HEK293 (cell line): ENCODE measurements at regions not wholly inside any gene's neighbourhood (a gene's known extent, or its start where the extent isn't known, plus 50 kb on each side); places are given as distances from the start of the nearest gene placed in this dataset.

ENCODE experiments used
- CTCF ChIA-PET: fragments of 350-600 bp; formaldehyde crosslinking; extraction: SDS; loops from one replicate; lab custom pipeline; 2021; ENCODE audit warnings: antibody characterized with exemption; lab: Yijun Ruan, JAX
- POLR2A ChIA-PET: fragments of 300-600 bp; formaldehyde crosslinking; extraction: SDS; loops from one replicate; lab custom pipeline; 2020; ENCODE audit warnings: antibody characterized with exemption, inconsistent platforms; lab: Yijun Ruan, JAX
- H3K27ac ChIP-seq: fragments of 200-500 bp; sonication (Bioruptor generic); 2 replicates; pipeline ENCODE4 v1.5.1; 2014; ENCODE audit warnings: low read depth, low read length, control low read depth, inconsistent platforms; ENCODE audit errors: extremely low read depth
- H3K36me3 ChIP-seq, 2 experiments: fragments of 200-500 bp in 1 of 2; sonication (Bioruptor generic) in 1 of 2; 1 replicate in 1 of 2; 2 replicates in 1 of 2; pipeline ENCODE4 v1.5.1; 2014 to 2017; ENCODE audit warnings: inconsistent platforms in 2 of 2, low read length in 2 of 2; ENCODE audit not compliant: control insufficient read depth in 2 of 2, insufficient read depth in 1 of 2
- H3K4me1 ChIP-seq: fragments of 200-500 bp; sonication (Bioruptor generic); 2 replicates; pipeline ENCODE4 v1.5.1; 2014; ENCODE audit warnings: mild to moderate bottlenecking, low read length, inconsistent platforms; ENCODE audit not compliant: control insufficient read depth, insufficient read depth
- H3K4me3 ChIP-seq: 2 replicates; pipeline ENCODE4 v1.5.1; 2011; ENCODE audit warnings: low read depth, mild to moderate bottlenecking, control low read depth, low read length, moderate library complexity
- H3K9me3 ChIP-seq: fragments of 200-500 bp; sonication (Bioruptor generic); 2 replicates; pipeline ENCODE4 v1.5.1; 2014; ENCODE audit warnings: low read depth, low read length, inconsistent platforms; ENCODE audit not compliant: control insufficient read depth, insufficient read depth
- GFI1B ChIP-seq: fragments of 450-650 bp; formaldehyde crosslinking; IDR thresholded peaks from 2 replicates; pipeline ENCODE4 v1.5.1; 2016; ENCODE audit warnings: missing biosample characterization, missing genetic modification characterization
- GLI2 ChIP-seq: fragments of 450-650 bp; formaldehyde crosslinking; IDR thresholded peaks from 2 replicates; pipeline ENCODE4; 2017; ENCODE audit warnings: missing biosample characterization, missing genetic modification characterization, low read depth, borderline replicate concordance
- HOXC10 ChIP-seq: sonication (generic); formaldehyde crosslinking; IDR thresholded peaks from 2 replicates; pipeline ENCODE4 v1.8.1; 2023; ENCODE audit warnings: mild to moderate bottlenecking, missing genetic modification reagents
- PRDM6 ChIP-seq: fragments of 450-650 bp; formaldehyde crosslinking; IDR thresholded peaks from 2 replicates; pipeline ENCODE4 v1.5.1; 2017; ENCODE audit warnings: missing biosample characterization, missing genetic modification characterization
- REPIN1 ChIP-seq: fragments of 450-650 bp; formaldehyde crosslinking; IDR thresholded peaks from 2 replicates; pipeline ENCODE4 v1.5.1; 2017; ENCODE audit warnings: missing biosample characterization, missing genetic modification characterization, low read depth
- SALL2 ChIP-seq: fragments of 450-650 bp; formaldehyde crosslinking; IDR thresholded peaks from 2 replicates; pipeline ENCODE4 v1.5.0; 2017; ENCODE audit warnings: missing biosample characterization, mild to moderate bottlenecking, missing genetic modification characterization, borderline replicate concordance
- ZNF146 ChIP-seq: fragments of 450-650 bp; formaldehyde crosslinking; IDR thresholded peaks from 2 replicates; pipeline ENCODE4 v1.5.1; 2016; ENCODE audit warnings: missing biosample characterization, missing genetic modification characterization
- ZNF155 ChIP-seq: fragments of 450-650 bp; formaldehyde crosslinking; IDR thresholded peaks from 2 replicates; pipeline ENCODE4 v1.5.1; 2016; ENCODE audit warnings: missing biosample characterization, missing genetic modification characterization
- ZNF184 ChIP-seq: fragments of 450-650 bp; IDR thresholded peaks from 2 replicates; pipeline ENCODE4 v1.5.1; 2018; ENCODE audit warnings: missing biosample characterization, mild to moderate bottlenecking, missing genetic modification characterization
- ZNF26 ChIP-seq: fragments of 450-650 bp; formaldehyde crosslinking; IDR thresholded peaks from 2 replicates; pipeline ENCODE4 v1.5.1; 2016; ENCODE audit warnings: missing biosample characterization, missing genetic modification characterization
- ZNF274 ChIP-seq, 2 experiments: fragments of 200-500 bp in 1 of 2; fragments of 450-650 bp in 1 of 2; sonication (Bioruptor generic) in 1 of 2; formaldehyde crosslinking in 1 of 2; IDR thresholded peaks; 2 replicates each; pipeline versions ENCODE4 v1.5.1 to v1.6.1; 2014 to 2016; ENCODE audit warnings: borderline replicate concordance in 1 of 2, inconsistent platforms in 1 of 2, low read length in 1 of 2, missing biosample characterization in 1 of 2, missing genetic modification characterization in 1 of 2
- ZNF280C ChIP-seq: fragments of 450-650 bp; formaldehyde crosslinking; IDR thresholded peaks from 2 replicates; pipeline ENCODE4 v1.5.1; 2016; ENCODE audit warnings: missing biosample characterization, missing genetic modification characterization
- ZNF416 ChIP-seq: fragments of 450-650 bp; formaldehyde crosslinking; IDR thresholded peaks from 2 replicates; pipeline ENCODE4 v1.5.1; 2016; ENCODE audit warnings: missing biosample characterization, missing genetic modification characterization
- ZNF555 ChIP-seq: fragments of 450-650 bp; formaldehyde crosslinking; conservative IDR thresholded peaks from 2 replicates; pipeline ENCODE4 v1.5.1; 2017; ENCODE audit warnings: missing biosample characterization, mild to moderate bottlenecking, missing genetic modification characterization, inconsistent platforms
- ZNF600 ChIP-seq: fragments of 450-650 bp; formaldehyde crosslinking; IDR thresholded peaks from 2 replicates; pipeline ENCODE4 v1.5.1; 2016; ENCODE audit warnings: missing biosample characterization, missing genetic modification characterization
- ZNF624 ChIP-seq: fragments of 450-650 bp; formaldehyde crosslinking; IDR thresholded peaks from 2 replicates; pipeline ENCODE4 v1.5.1; 2017; ENCODE audit warnings: missing biosample characterization, missing genetic modification characterization
- ZNF645 ChIP-seq: fragments of 450-650 bp; formaldehyde crosslinking; IDR thresholded peaks from 2 replicates; pipeline ENCODE4; 2016; ENCODE audit warnings: missing biosample characterization, missing genetic modification characterization
- ZNF664 ChIP-seq: fragments of 450-650 bp; formaldehyde crosslinking; IDR thresholded peaks from 2 replicates; pipeline ENCODE4 v1.5.1; 2016; ENCODE audit warnings: missing biosample characterization, missing genetic modification characterization
- ZNF692 ChIP-seq: fragments of 450-650 bp; formaldehyde crosslinking; IDR thresholded peaks from 2 replicates; pipeline ENCODE4 v1.5.1; 2016; ENCODE audit warnings: missing biosample characterization, missing genetic modification characterization
- ZNF707 ChIP-seq: fragments of 450-650 bp; formaldehyde crosslinking; IDR thresholded peaks from 2 replicates; pipeline ENCODE4 v1.5.1; 2016; ENCODE audit warnings: missing biosample characterization, missing genetic modification characterization
- ZNF837 ChIP-seq: fragments of 450-650 bp; formaldehyde crosslinking; IDR thresholded peaks from 2 replicates; pipeline ENCODE4 v1.5.1; 2016; ENCODE audit warnings: missing biosample characterization, missing genetic modification characterization

- TF ChIP-seq ZNF280C (tag by site-specific recombination) = no peak
- TF ChIP-seq ZNF624 (tag by site-specific recombination) = no peak
- no peak for TF ChIP-seq ZNF707 (tag by site-specific recombination)
- no peak for TF ChIP-seq REPIN1 (tag by site-specific recombination)
- TF ChIP-seq ZNF26 (tag by site-specific recombination) = no peak
- TF ChIP-seq HOXC10 (CRISPR knock-in tag) = no peak
- TF ChIP-seq, all 188 proteins: peak for 0
These were observed 53.7 kb upstream of the GNAT3 start (continued) for GRCh38 chr7:80565554-80565953.

- no peak for TF ChIP-seq ZNF416 (tag by site-specific recombination)
- no peak for TF ChIP-seq ZNF146
- TF ChIP-seq ZNF837 = no peak
- TF ChIP-seq PRDM6 = no peak
- no peak for TF ChIP-seq ZNF645 (tag by site-specific recombination)
- TF ChIP-seq ZNF664 (tag by site-specific recombination) = no peak
- no peak for TF ChIP-seq ZNF692
- TF ChIP-seq ZNF600 (tag by site-specific recombination) = no peak
- TF ChIP-seq SALL2 (tag by site-specific recombination) = no peak
- no peak for TF ChIP-seq GLI2 (tag by site-specific recombination)
- no peak for TF ChIP-seq ZNF555 (tag by site-specific recombination)
- TF ChIP-seq ZNF155 (tag by site-specific recombination) = no peak
- no peak for TF ChIP-seq GFI1B (tag by site-specific recombination)
- TF ChIP-seq ZNF274 (IDR thresholded peaks at IDR 0.05; ENCODE audit: low read length) = no peak
- TF ChIP-seq ZNF274 (tag by site-specific recombination; IDR thresholded peaks at IDR 0.05; ENCODE audit: borderline replicate concordance) = no peak
- no peak for TF ChIP-seq ZNF184
- TF ChIP-seq, all 188 proteins: peak for 0
- no peak overlapping the region for H3K4me3 ChIP-seq
- no peak overlapping the region for H3K27ac ChIP-seq
- no peaks in the 10 kb centered on the region for H3K36me3 ChIP-seq
- POLR2A ChIA-PET = no interaction called here
- CTCF ChIA-PET = no interaction called here
- no peaks in the 10 kb centered on the region for H3K9me3 ChIP-seq
- H3K4me1 ChIP-seq = no peaks in the 10 kb centered on the region
These were observed 56.8 kb upstream of the CD36 start for GRCh38 chr7:80581486-80582260.
